Inflammatory macrophage treated with lipopolysaccharide for 4 hours (primary cell): ENCODE measurements at regions not wholly inside any gene's neighbourhood (a gene's known extent, or its start where the extent isn't known, plus 50 kb on each side); places are given as distances from the start of the nearest gene placed in this dataset.

Experiments used
- DNase-seq: peaks from one replicate; pipeline ENCODE4 v3.0.0-alpha.2; 2020

- no peak for DNase-seq
Measured at GRCh38 chr5:54707841-54708240, 190.3 kb downstream of the SNX18 start.

- DNase-seq = peak; percentile 54
Measured at GRCh38 chr5:54705994-54706653, 188.6 kb downstream of the SNX18 start.

DNA sequence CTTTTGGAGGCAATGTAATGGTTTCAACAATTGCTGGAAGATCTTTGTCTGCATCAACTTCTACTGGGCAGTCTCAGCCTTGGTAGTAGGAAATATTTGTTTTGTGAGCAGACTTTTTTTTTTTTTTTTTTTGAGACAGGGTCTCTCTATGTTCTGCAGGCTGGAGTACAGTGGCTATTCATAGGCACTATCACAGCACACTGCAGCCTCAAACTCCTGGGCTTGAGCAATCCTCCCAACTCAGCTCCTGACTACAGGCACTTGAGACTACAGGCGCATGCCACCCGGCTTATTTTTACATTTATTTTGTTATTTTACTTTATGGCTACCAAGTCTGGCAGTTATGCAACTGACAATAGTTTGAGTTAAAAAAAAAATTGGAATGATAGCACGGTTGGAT lies 187.3 kb downstream of the SNX18 start:
- DNase-seq = no peak

DNA sequence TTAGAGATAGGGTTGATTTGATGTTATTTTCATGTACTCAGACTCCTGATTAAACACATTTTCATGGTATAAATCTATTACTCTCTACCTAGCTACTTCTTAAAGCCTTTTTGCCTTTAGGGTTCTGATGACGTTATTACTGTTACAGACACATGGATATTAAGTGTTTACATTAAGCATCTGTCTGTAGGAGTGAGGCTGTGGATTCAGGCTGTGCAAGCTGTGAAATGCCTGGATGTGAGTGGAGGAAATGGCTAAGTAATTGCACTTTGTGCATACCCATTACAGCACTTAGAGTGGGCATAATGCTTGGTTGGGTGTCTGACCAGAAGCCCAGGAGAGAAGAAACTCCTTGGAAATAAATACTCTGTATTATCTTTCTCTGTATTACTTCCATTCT lies 186.8 kb downstream of the SNX18 start:
- no peak for DNase-seq

GRCh38 chr5:54703565-54704255 lies 186.2 kb downstream of the SNX18 start:
- DNase-seq = no peak

- peak; percentile 23 for DNase-seq
Measured at GRCh38 chr5:54703133-54703532, 185.6 kb downstream of the SNX18 start.

DNA sequence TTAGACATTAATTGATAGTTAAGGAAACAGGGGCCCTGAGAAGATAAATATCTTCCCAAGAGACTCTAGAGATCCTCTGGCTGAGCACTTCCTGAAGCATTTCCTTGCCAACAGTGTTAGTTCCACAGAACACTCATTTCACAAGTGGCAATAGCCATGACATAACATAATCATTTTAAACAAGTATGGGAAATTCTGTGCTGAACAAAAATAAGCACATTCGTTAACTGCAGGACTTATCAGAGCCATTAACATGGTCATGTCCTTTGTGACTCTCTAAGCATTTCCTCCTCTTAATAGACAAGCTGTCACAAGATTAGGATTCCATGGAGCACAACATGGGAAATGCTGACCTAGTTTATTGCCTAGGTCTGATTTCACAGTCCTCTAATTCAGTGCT lies 184.9 kb downstream of the SNX18 start:
- peak; percentile 50 for DNase-seq

DNA sequence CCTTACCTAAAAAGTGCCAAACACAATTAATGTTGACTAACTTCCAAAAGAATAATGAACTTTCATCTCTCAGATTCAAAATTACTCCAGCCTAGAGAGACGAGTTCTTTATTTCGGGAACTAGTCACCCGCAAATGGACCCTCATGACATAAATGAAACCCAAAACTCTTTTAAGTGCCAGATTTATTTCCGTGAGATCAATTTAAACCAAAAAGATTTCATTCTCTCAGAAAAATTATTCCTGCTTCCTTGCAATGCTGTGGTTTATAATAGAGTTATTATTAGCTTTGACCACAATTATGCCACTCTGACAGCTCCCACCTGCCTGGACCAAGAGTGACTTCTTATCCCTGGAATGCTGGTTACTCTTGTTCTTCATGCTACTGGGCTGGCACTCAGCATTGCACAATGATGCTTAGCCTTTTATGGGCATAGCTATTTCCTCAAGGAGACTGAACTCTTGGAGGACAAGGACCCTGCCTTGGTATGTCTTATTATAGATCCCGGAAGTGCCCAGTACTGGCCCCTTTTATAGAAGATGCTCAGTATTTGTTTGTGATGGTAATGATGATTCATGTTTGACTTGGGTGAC lies 183.5 kb downstream of the SNX18 start:
- DNase-seq = no peak

- DNase-seq = no peak
Measured at GRCh38 chr5:54696931-54697330, 179.4 kb downstream of the SNX18 start.

GRCh38 chr5:54696346-54696745 lies 178.8 kb downstream of the SNX18 start:
- DNase-seq = no peak

- DNase-seq = no peak
Measured at GRCh38 chr5:54695198-54695966, 177.8 kb downstream of the SNX18 start.

GRCh38 chr5:54693936-54694657 lies 176.5 kb downstream of the SNX18 start:
- DNase-seq = no peak

DNA sequence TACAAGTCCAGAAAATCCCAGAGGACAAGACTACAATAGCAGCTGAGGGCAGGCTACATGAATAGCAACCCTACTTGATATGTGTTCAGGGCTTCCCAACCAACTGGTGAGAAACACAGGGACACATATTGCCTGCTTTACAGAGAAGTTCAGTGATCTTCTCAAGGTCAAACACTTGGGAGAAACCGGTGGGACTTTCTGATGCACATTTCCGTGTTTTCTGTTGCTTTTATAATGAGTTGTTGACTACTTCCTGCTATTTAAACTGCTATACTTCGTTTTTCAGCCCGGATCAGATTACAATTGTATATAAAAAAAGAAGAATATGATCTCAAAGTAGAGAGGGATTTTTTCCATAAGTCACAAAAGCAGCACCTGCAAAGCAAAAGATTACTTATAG lies 175.1 kb downstream of the SNX18 start:
- no peak for DNase-seq

GRCh38 chr5:54691656-54692055 lies 174.1 kb downstream of the SNX18 start:
- peak; percentile 68 for DNase-seq

GRCh38 chr5:54689411-54690251 lies 172.1 kb downstream of the SNX18 start:
- DNase-seq = no peak

- no peak for DNase-seq
Measured at GRCh38 chr5:54680998-54681397, 163.4 kb downstream of the SNX18 start.

GRCh38 chr5:54679686-54680085 lies 162.1 kb downstream of the SNX18 start:
- no peak for DNase-seq

DNA sequence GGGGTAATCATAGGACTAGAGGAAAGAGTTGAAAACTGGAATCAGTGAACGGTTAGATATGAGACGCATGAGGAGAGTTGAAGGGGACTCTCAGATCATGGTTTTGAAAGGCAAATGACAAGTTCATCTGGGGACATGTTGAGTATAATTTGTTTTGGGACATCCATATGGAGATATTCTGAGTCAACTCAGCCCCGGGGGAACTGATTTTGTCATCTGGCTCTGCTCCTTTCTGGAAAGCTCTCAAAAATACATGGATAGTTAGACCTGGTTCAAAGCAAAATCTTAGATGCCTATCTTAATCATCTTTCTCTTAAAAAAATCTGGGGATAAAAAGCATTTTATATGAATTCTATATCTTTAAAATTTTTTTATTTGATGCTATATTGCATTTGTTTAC lies 161.2 kb downstream of the SNX18 start:
- DNase-seq = no peak

GRCh38 chr5:54676481-54677340 lies 159.2 kb downstream of the SNX18 start:
- peak; percentile 78 for DNase-seq

- peak; percentile 99 for DNase-seq
Measured at GRCh38 chr5:54673523-54674225, 156.1 kb downstream of the SNX18 start.
